HG02973 (cell line): ENCODE measurements at regions not wholly inside any gene's neighbourhood (a gene's known extent, or its start where the extent isn't known, plus 50 kb on each side); places are given as distances from the start of the nearest gene placed in this dataset.
"Not testable (repeated sequence)": the region's sequence is repeated elsewhere in the genome, so short reads cannot be mapped to it uniquely, and the experiment has no call there.

Experiments
- ATAC-seq: cut with Tn5 transposase; IDR thresholded peaks from one replicate; pipeline ENCODE4 v1.9.1; 2021; ENCODE audit warnings: moderate library complexity; ENCODE audit not compliant: unreplicated experiment

DNA sequence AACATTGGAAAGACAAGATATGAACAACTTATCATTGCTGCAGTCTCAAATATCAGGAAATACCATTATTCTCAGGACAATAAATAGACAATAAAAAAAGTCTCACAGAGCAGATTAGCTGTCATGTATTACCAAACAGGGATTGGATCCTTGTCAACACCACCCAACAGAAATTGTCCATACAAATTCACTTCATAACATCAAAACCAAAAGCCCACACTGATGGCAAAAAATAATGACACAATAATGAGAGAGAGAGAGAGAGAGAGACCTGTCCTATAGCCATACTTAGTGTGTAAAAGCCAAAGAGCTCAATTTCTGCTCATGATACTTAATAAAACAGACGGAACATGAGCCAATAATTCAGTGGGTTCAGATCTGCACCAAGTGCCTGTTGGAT lies 96.5 kb downstream of the PPIAL4G start:
- no peak for ATAC-seq

DNA sequence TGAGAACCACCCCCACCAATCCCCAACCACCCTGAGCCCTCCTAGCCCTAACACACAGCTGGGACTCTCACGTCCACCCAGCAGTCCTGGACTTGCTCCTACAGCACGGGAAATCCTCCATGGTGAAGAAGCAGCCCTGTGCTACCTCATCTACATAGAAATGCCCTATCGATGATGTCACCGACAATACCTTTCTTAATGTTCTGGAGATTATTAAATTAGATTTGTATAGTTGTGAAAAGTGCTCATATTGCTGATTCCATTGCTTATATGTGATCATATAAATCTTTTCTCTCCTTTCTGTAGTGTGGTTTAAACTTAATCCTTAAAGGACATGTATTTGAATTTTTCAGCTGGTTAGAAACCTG lies 97.1 kb downstream of the PPIAL4G start:
- ATAC-seq: not testable (repeated sequence)

DNA sequence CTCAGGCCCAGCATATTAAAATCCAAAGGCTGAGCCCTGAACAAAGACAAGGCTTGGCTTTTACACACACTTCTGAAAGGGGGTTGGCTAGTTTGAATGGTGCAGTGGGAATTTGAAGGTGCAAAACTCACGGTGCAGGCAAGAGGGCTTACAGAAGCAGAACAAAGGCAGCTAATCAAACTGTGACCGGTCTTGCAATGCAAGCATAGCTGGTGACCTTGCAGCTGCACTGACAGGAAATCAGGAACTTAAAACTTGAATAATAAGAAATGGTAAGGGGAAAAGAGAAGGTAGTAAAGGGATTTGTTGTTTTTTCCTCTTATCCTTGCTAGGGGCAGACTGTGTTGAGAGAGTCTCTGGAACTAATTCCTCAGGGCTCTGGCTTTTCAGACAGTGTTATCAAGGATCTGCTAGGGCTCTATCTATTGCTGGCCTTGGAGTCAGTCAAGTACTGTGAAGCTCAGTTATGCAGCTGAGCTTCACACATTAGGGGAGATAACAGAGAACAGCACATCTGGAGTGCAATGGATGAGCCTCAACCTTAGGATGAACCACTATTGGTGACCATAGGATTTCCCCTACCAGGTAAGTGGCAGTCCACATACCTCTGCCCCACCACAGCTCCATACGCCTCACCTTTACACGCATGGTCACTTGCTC lies 97.6 kb downstream of the PPIAL4G start:
- no peak for ATAC-seq

DNA sequence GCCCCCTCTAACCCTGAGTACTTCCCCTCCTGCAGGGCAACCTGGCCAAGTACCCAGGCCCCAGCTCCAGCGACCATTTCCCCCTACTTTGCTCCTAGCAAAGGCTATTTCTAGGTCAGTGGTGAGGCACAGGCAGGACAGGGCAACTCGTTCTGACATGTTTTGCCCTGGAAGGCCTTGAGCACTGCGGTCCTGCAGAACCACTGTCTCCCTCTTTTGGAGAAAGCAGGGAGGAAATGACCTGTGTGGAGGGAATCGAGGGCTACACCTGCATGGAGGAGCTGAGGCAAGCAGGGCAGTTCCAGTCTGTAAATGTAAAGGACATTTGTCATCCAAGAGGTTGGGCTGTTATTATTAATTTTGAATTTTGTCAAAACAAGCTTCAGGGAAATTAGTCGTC lies 99.1 kb downstream of the PPIAL4G start:
- no peak for ATAC-seq

DNA sequence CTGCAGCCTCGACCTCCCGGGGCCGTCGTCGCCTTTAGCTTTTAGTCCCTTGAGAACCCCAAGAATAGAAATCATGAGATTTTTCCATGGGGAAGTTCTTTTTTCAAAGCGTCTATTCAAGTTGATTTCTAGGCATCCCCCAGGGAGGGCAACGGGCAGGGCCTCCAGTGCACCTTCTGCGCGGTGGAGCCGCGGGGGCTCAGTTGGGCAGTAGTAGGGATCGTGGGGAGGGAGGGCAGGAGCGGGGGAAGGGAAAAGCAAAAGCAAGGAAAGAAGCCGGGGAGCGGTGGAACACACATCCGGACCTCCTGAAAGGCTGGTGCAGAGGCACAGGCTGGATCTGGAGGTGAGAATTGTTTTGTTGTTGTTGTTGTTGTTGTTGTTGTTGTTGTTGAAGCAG lies 103.4 kb downstream of the PPIAL4G start:
- no peak for ATAC-seq

DNA sequence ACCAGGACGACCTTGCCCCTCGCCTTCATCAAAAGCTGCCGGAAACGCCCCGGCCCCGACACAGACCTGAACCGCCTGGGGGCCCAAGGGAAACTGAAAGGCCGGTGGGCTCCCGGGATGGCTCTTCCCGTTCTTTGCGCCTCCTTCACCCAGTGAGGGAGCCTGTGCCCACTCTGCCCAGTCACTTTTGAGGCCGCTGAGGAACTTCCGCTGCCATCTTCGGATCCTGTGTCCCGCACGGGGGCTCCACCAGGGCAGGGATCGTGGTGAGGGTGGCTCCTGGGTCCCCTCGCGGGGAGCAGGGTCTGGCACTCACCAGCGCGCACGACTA lies 104.0 kb downstream of the PPIAL4G start:
- no peak for ATAC-seq

DNA sequence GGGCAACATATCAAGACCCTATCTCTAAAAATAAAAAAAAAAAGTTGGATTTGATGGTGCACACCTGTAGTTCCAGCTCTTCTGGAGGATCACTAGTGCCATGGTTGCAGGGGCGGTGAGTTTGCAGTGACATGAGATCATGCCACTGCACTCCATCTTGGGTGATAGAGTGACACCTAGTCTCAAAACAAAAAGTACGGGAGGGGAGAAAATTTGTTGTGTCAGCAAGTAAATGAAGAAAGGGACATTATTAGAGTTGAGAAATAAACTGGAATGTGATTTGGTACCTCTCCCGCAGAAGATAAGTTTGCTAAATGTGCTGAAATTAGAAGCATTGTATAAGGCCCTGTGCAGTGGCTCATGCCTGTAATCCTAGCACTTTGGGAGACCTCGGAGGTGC lies 105.1 kb downstream of the PPIAL4G start:
- ATAC-seq: not testable (repeated sequence)

DNA sequence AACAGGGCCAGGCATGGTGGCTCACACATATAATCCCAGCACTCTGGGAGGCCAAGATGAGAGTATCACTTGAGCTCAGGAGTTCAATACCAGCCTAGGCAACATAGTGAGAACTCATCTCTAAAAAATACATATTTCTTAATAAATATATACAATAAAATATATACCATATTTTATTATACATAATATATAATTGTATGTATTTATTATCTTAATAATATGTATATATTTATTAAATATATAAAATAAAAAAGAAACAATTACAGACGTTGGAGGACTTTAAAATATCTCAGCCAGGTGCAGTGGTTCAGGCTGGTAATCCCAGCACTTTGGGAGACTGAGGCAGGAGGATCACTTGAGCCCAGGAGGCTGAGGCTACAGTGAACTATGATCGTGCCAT lies 106.1 kb downstream of the PPIAL4G start:
- ATAC-seq: not testable (repeated sequence)

DNA sequence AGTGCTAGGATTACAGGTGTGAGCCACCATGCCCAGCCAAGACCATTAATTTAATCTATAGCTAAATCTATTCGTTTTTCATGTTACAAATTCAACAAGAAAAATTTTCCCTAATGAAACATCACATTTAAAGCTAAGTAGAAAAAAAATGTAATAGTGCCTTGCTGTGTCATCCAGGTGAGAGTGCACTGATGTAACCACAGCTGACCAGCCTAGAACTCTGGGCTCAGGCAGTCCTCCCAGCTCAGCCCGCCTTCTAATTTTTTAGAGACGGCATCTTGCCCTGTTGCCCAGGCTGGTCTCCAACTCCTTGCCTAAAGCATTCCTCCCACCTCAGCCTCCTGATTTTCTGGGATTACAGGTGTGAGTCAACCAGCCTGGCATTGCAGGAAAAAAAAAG lies 109.0 kb downstream of the PPIAL4G start:
- ATAC-seq: no peak

DNA sequence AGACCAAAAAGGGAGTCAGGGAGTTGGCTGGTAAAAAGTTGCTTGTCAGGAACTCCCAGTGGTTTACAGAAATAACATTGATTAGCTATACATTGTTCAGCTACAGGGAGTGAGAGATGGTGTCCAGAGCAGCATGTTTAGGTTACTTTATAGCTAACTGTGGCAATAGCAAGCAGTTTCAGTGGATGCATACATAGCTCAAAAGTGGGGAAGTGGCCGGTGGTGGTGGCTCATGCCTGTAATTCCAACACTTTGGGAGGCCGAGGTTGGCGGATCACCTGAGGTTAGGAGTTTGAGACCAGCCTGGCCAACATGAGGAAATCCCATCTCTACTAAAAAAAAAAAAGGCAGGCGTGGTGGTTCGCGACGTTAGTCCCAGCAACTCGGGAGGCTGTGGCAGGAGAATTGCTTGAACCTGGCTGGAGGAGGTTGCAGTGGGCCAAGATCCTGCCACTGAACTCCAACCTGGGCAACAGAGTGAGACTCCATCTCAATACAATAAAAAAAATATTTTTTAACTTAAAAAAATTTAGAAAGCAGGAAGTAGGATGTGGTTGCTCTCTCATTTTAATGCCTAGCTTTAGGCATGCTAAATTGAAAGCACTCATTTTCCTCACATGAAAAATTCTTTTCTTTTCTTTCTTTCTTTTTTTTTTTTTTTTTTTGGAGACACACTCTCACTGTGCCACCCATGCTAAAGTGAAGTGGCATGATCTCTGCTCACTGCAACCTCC lies 109.7 kb downstream of the PPIAL4G start:
- ATAC-seq: no peak

DNA sequence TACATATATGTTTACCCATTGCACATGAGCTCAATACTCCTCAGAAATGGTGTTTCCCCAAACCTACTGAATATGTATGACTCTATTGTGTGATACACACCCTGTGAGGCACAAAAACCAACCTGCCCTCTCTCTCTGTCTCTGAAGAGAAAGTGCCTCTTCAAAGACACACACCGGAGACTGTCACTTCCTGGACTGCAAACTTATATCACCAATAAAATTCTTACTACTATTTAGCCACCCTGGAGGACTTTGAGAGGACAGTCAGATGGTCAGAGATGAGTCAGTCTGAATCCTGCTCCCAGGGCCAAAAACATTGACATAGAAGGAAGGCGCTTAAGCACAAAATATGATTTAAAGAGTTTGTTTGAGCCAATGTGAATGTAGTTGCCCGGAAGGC lies 110.4 kb downstream of the PPIAL4G start:
- no peak for ATAC-seq

DNA sequence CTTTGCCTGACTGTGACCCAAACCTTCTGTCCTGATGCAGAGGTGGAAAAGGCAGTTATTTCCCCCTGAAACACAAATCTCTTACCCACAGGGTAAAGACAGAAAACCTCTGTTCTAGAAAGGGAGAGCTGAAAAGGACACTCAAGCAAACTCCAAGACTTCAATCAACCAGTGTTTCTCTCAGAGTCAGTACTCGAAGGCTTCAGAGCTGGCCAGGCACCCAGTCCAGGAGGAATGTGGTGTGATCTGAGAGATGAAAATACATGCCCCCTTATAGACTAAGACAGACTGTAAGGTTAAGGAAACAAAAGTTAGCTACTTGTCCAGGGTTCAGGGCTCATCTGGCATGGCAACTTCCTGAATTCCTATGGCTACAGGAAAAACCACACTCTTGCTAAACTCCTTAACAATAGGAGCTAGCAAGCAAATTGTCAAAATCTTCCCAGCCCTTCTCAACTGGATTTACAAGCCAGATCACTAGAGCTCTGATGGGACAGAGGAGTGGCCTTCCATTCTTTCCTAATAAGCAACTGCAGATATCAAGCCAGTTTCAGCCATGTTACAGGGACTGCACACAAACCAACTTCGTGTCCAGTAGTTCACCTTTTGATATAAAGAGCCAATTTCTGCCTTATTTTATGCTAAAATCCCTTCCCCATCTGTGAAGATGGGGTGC lies 110.9 kb downstream of the PPIAL4G start:
- ATAC-seq: not testable (repeated sequence)

DNA sequence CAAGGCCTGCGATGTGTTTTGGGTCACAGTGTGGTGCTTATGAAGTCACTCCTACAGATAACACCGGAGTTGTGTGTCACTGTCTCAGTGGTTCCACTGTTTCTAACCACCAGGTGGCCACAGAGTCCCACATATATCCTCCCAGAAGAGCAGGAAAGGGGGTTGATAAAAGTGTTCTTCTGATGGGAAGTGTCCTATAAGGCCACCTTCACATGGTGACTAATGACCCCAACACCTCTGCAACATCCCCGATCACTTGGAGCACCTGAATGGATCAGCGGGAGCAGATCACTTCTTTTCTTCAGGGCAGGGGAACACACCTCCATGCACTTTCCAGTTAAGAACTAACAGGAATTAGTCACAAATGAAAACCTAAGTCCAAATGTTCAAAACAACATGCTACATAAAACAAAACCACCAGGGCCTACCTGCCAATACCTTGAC lies 111.5 kb downstream of the PPIAL4G start:
- not testable (repeated sequence) for ATAC-seq

DNA sequence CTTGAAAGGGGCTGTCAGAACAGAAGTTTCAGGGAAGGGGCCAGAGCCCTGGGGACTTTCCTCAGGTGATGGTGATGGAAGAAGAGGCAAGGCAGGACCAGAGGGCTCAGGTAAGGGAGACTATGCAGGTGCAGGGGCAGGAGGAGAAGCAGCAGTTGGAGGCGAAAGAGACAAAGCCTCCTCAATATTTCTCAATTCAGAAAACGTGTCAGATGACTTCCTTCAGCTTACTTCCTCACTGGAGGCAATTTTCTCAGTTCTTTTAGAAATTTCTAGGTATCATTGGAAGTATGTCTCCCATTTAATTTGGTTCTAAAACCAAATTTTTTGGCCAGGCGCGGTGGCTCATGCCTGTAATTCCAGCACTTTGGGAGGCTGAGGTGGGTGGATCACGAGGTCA lies 112.4 kb downstream of the PPIAL4G start:
- ATAC-seq: not testable (repeated sequence)

DNA sequence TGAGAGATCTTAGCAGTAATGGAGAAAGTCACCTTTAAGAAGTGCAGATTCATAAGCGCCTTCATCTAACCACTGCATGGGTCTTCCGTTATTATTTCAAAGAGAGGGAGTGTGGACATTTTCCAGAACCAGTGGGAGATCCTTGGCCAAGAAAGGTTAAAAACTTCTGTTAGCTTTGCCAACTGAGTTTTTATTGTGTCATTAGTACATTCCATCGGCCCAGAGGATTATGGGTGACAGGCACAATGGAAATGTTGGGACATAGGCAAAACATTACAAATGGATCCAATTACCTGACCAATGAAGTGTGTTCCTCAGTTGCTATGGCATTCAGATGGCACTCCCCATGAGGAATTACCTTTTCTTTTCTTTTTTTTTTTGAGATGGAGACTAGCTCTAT lies 115.5 kb downstream of the PPIAL4G start:
- no peak for ATAC-seq

DNA sequence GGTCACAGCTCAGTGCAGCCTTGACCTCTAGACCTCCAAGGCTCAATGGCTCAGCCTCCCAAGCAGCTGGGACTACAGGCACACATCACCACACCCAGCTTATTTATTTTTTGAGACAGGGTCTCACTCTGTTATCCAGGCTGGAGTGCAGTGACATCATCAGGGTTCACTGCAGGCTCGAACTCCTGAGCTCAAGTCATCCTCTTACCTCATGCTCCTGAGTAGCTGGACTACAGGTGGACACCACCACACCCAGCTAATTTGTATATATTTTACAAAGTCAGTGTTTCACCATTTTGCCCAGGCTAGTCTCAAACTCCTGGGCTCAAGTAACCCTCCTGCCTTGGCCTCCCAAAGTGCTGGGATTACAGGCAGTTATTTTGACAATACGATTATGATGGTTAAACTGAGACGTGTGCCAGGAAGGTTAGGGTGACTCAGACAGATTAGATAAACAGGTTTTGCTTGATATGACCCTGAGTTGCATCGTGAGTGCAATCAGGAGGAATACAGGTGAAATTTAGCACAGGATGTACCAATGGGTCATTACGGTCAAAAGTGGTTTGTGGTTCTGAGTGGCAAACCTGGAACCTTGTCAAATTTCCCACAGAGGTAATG lies 116.9 kb downstream of the PPIAL4G start:
- not testable (repeated sequence) for ATAC-seq

DNA sequence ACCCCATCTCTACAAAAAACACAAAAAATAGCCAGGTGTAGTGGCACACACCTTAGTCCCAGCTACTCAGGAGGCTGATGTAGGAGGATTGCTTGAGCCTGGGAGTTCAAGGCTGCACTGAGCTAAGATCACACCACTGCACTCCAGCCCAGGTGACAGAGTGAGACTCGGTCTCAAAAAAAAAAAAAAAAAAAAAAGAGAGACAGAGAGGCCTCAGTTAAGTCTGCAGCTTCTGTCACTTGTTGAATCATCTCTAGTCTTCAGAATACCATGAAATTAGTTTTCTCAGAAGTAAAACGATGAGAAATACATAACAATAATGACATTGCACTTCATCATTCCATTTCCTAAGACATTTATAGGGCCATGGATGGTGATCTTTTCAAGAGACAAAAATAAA lies 118.0 kb downstream of the PPIAL4G start:
- not testable (repeated sequence) for ATAC-seq

DNA sequence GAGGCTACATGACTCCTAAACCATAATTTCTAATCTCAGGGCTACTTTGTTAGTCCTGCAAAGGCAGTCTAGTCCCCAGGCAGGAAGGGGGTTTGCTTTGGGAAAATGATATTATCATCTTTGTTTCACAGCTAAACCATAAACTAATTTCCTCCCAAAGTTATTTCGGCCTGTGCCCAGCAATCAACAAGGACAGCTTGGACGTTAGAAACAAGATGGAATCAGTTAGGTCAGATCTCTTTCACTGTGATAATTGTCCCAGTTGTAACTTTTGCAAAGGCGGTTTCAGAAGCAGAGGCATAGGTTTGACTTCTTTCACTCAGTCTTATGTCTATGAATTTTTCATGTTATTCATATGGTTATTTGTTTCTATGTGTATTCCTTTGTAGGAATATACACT lies 119.1 kb downstream of the PPIAL4G start:
- ATAC-seq: not testable (repeated sequence)

DNA sequence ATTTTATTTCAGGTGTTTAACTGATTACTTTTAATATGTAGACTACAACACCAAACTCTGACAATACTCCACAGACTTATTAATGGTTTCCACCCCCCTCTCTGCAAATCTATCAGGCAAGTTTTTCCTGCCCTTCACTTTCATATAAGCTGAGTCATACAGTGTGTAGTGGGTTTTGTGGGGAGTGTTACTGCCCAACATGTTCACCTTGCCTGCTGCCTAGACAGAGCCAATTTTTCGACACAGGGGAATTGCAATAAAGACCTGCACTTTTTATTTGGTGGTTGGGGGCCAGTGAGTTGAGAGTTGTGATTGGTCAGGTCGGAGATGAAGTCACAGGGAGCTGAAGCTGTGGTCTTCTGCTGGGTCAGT lies 119.7 kb downstream of the PPIAL4G start:
- ATAC-seq: no peak

DNA sequence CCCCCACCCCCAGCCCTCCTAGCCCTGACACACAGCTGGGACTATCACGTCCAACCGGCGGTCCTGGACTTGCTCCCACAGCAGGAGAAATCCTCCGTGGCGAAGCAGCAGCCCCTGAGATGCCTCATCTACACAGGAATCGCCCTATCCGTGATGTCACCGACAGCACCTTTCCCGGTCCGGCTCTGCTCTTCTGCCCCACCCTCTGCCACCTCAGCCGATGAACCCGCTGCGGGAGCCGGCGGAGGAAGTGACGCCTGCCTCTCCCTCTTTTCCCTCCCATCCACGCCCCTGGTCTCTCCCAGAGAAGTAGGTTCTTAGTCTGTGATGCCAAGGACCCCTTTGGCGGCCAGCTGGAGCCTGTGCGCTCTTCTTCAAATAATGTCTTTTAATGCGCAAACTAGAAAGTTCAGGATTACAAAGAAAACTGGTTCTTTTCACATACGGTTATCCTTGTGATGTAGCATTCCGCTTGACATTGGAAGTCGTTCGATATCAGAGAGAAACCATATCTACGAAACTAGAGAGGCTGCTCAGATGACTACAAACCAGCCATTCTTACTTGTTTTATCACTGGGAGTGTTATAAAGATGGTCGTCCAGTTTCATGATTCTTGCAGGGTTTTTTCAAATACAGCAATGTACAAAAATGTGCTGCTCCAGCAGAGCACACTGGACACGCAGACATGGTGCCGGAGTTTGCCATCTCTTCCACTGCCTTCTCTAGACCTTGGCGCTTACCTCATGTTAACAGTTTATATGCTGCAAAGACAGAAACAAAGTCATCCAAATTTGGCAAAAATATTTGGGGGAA lies 120.3 kb downstream of the PPIAL4G start:
- ATAC-seq: no peak

DNA sequence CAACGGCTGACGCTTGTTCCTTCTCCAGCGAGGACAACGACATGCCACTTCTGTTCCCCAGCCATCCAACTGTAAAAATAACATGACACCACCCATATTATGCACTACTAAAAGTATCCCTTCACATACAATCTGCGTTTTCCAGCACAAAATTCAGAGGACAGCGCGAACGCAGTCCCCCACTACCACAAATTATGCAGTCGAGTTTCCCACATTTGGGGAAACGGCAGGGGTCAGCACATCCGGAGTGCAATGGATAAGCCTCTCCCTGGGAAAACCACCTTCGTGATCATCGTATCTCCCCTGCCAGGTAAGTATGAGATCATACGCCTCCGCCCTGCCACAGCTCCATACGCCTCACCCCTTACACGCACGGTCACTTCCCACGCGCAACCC lies 120.9 kb downstream of the PPIAL4G start:
- no peak for ATAC-seq
